DND-41 (cell line): ENCODE measurements at regions not wholly inside any gene's neighbourhood (a gene's known extent, or its start where the extent isn't known, plus 50 kb on each side); places are given as distances from the start of the nearest gene placed in this dataset.

Source experiments
- EZH2 ChIP-seq: IDR thresholded peaks from 3 replicates; pipeline ENCODE4 v1.6.1; 2012; ENCODE audit warnings: borderline replicate concordance, low read depth, mild to moderate bottlenecking, moderate library complexity, low read length, inconsistent platforms; ENCODE audit not compliant: severe bottlenecking
- TF ChIP-seq, protein P1 (sequence below): IDR thresholded peaks from 2 replicates; pipeline ENCODE4 v1.5.1; 2012; ENCODE audit warnings: borderline replicate concordance, low read length, moderate library complexity, mild to moderate bottlenecking; ENCODE audit not compliant: poor library complexity, severe bottlenecking; ENCODE audit errors: extremely low read depth

DNA sequence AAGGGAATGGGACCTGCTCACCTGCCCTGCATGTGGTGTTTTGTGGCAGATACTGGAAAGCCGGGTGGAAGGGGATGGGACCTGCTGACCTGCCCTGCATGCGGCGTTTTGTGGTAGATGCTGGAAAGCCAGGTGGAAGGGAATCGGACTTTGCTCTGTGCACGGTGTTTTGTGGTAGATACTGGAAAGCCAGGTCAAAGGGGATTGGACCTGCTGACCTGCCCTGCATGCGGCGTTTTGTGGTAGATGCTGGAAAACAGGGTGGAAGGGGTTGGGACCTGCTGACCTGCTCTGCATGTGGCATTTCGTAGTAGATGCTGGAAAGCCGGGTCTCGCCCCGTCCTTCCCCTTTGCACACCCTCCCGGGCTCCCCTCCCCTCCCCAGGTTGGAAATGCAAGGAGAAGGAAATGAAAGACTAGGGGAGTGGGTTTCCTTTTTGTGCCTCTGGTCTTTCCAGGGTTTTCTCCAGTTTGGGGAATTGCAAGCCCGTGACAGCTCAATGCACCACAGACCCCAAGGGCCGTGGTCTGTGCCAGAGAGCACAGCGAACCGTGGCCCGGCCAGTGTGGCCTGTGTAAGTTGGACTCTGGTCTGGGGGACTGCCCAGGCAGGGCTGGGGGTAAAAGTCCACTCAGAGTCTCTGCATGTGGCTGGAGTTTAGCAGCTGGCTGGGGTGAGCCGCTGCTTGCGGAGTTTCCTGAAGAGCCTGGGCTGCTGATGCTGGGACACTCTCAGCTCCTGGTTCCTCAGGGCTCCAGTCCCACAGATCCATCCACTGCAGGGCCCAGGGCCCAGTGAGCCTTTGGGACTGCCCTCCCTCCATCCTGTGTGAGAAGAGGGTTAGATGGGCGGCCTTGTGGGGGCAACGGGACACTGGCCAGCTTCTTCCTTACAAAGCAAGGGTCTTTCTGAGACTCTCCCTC is 105.5 kb downstream of the CRYAA start:
- TF ChIP-seq, protein P1, sequence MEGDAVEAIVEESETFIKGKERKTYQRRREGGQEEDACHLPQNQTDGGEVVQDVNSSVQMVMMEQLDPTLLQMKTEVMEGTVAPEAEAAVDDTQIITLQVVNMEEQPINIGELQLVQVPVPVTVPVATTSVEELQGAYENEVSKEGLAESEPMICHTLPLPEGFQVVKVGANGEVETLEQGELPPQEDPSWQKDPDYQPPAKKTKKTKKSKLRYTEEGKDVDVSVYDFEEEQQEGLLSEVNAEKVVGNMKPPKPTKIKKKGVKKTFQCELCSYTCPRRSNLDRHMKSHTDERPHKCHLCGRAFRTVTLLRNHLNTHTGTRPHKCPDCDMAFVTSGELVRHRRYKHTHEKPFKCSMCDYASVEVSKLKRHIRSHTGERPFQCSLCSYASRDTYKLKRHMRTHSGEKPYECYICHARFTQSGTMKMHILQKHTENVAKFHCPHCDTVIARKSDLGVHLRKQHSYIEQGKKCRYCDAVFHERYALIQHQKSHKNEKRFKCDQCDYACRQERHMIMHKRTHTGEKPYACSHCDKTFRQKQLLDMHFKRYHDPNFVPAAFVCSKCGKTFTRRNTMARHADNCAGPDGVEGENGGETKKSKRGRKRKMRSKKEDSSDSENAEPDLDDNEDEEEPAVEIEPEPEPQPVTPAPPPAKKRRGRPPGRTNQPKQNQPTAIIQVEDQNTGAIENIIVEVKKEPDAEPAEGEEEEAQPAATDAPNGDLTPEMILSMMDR = no peak
- no peak for TF ChIP-seq EZH2
